Kidney glomerular epithelial cell (primary cell): ENCODE measurements at regions not wholly inside any gene's neighbourhood (a gene's known extent, or its start where the extent isn't known, plus 50 kb on each side); places are given as distances from the start of the nearest gene placed in this dataset.

Experiments
- DNase-seq: peaks from one replicate; lab custom pipeline; 2025; lab: John Stamatoyannopoulos, UW

GRCh38 chr13:75938811-75939560 lies 302.9 kb downstream of the LMO7 start:
- DNase-seq, result no peak

DNA sequence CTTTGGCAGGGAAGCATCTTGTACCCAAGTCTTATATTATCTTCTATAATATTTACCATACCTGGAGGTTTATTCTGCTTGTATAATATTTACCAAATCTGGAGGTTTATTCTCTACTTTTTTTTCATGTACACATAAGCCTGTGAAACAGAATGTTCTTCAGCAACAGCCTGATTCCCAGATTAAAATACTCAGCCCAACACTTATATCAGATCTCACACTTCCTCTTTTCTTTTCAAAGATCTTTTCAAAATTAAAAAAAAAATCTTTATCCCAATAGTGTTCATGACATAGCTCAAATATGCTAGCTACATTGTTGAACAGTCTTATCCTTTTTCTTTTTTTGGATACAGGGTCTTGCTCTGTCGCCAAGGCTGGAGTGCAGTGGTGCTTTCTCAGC lies 300.7 kb downstream of the LMO7 start:
- DNase-seq, result no peak

- DNase-seq, result no peak
Observed at GRCh38 chr13:75935805-75936204, 299.7 kb downstream of the LMO7 start.

DNA sequence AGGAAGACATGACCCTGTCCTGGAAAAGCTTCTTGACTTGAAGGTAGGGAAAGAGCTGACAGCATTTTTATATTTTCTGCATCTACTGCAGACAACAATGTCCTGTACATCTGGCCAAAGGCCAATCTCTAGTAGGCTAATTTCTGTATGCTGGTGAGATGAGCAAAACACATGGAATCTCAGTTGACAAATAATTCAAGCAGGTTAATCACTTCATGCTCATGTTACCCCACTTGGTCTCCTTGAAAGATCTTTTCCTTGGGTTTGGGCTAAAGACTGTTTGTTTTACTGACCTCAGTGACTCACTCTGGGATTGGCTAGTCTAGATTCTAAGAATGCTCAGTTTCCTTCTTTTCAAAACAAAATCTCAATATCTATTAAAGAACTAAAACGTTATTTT lies 298.8 kb downstream of the LMO7 start:
- DNase-seq, result peak; percentile 21

DNA sequence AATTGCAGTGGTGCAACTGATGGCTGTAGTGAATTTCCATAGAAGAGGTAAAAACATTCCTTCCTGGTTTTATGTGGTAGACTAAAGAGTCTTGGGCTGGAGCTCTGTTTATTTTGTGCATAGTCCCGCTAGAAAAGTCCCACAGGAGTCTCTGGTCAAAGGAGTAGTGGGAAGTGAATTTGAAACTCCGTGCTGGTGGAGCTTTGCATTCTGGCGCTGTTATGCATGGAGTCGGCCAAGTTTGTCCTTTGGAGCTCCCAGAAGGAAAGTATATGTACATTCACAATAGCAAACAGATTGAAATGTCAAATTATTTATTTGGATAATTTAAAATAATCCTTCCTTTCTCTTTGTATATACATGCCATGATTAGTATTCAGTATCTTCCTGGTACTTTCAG lies 296.5 kb downstream of the LMO7 start:
- DNase-seq, result no peak

DNA sequence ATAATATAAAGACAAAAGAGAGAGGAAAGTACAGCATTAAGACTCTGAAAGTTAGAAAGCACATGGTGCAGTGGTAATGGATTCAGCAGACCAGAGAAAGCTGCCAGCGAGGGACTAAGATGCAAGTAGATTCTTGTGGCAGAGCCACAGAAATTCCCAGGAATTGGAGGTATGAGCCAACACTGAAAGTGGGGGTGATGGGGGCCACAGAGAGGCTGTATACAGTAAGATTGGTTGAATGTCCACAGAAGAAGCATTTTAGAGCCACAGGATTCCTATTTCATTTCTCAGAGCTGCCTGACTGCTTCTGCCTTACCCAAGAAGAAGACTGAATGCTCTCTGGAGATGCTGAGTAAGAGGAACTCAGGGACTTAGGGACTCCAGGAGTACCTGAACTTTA lies 295.0 kb downstream of the LMO7 start:
- no peak for DNase-seq

- DNase-seq, result no peak
Observed at GRCh38 chr13:75929076-75929475, 292.9 kb downstream of the LMO7 start.

GRCh38 chr13:75927183-75927669 lies 291.1 kb downstream of the LMO7 start:
- no peak for DNase-seq

DNA sequence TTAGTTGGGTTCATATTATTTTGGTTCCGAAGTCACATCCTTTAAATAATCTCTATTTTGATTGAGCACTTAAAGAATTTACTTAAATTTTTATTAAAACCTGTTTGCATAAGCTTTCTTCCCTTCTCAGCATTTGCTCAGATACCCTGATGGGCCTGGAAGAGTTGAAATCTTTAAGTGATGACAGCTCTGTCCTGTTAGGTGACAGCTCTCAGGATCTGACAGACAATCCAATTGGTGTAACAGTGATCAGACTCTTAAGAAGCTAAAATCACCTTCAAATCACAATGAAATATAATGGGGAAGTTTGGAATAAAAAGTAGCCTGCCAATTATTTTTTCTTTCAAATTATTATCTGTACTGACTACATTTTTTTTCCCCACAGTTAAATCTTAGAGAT lies 284.4 kb downstream of the LMO7 start:
- DNase-seq, result no peak

DNA sequence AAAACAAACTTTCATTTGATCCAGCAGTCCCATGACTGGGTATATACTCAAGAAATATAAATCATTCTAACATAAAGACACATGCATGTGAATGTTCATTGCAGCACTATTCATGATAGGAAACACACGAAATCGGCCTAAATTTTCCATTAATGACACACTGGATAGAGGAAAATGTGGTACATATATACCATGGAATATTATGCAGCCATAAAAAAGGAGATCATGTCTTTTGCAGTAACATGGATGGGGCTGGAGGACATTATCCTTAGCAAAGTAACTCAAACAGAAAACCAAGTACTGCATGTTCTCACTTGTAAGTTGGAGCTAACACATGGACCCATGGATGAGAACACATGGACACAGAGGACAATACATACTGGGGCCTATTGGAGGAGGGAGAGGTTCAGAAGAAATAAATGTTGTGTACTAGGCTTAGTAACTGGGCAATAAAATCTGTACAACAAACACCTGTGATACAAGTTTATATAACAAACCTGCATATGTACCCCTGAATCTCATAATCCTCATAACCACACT lies 283.6 kb downstream of the LMO7 start:
- no peak for DNase-seq

DNA sequence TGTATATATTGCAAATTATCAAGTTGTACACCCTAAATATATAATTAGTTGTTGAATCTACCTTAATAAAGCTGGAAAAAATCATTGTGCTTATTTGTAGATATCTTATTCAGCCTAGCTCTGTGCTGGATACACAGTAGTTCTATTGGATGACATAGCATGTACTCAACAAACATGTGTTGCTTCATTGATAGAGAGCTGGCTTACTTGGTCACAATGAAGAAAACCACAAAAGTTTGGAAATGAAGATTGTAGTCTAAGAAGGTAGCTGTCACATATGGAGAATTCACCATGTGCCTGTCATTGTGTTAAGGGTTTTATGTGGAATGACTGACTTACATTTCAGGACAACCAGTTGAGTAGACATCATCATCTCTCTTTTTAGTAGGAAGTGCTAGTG lies 278.9 kb downstream of the LMO7 start:
- no peak for DNase-seq

DNA sequence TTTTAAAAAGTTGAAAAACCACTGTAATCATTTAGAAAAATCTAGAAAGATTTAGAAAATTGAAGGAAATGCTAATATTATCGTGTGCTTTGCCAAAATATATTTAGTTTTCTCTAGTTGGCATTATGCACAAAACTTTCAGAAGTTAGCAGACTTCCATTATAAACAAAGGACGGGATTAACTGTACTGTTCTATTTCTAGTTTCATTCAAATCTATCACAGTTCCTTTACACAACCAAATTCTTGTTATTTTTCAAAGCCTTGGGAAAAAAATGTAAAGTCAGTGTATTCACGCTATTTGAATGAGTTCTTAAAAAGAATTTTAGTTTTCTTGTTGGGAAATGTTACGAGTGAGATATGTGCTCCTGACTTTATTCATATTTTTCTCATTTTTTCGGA lies 277.8 kb downstream of the LMO7 start:
- DNase-seq, result no peak

DNA sequence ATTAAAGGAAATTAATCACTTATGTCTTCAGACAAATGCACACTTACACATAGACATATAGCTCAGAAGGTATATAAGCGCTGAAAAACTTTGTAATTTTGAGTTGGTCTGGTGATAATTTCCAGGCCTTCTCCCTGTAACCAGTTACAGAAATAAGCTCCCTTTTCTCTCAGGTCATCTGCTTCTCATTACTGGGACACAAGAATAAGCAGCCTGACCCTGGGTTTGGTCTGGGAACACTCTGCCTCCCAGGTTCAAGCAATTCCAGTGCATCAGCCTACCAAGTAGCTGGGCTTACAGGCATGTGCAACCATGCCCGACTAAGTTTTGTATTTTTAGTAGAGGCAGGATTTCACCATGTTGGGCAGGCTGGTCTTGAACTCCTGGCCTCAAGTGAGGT lies 274.5 kb downstream of the LMO7 start:
- DNase-seq, result no peak
